ENCODE measurements at regions not wholly inside any gene's neighbourhood (a gene's known extent, or its start where the extent isn't known, plus 50 kb on each side); places are given as distances from the start of the nearest gene placed in this dataset.

GRCh38 chr3:26050776-26051175 is 260.9 kb downstream of the OXSM start:
- no peaks in the 10 kb centered on the region for H4K20me1 ChIP-seq
- H3K4me2 ChIP-seq: no peak overlapping the region
- H3K9ac ChIP-seq: no peak overlapping the region
- peaks cover 0 to 7% (median 2%) of the 10 kb centered on the region in 10 experiments; a peak in 6 of 20 replicates for H3K4me1 ChIP-seq
- no peak overlapping the region for H3K4me3 ChIP-seq
- TF ChIP-seq Cebpa-rat (IDR thresholded peaks at IDR 0.05): no peak
- no peak overlapping the region for H3K27ac ChIP-seq
- no peaks in the 10 kb centered on the region for H3K27me3 ChIP-seq
- peaks cover 0 to 29% (median 16%) of the 10 kb centered on the region in 11 experiments; a peak in 13 of 22 replicates for H3K9me3 ChIP-seq (replicated peaks in 1 of 11)
- H3K36me3 ChIP-seq: no peaks in the 10 kb centered on the region

GRCh38 chr3:26058901-26059321 is 269.0 kb downstream of the OXSM start:
- Histone ChIP-seq H3K4me2 (no peak overlapping the region), H3K27me3 (no peaks in the 10 kb centered on the region), H4K20me1 (no peaks in the 10 kb centered on the region), H3K9ac (no peak overlapping the region), H3K4me1 (peaks cover 0 to 7% (median 2%) of the 10 kb centered on the region in 10 experiments; a peak in 6 of 20 replicates), H3K27ac (no peak overlapping the region), H3K4me3 (no peak overlapping the region), H3K9me3 (replicated peaks in 1 of 11) (peaks cover 0 to 22% (median 9%) of the 10 kb centered on the region in 11 experiments; a peak in 9 of 22 replicates), H3K36me3 (no peaks in the 10 kb centered on the region)
- no peak for TF ChIP-seq Cebpa-rat (IDR thresholded peaks at IDR 0.05)

GRCh38 chr3:26061947-26062346 is 272.1 kb downstream of the OXSM start:
- H3K9ac ChIP-seq: no peak overlapping the region
- no peaks in the 10 kb centered on the region for H3K27me3 ChIP-seq
- H3K27ac ChIP-seq: no peak overlapping the region
- no peaks in the 10 kb centered on the region; a peak in 1 of 22 replicates for H3K36me3 ChIP-seq
- H4K20me1 ChIP-seq: no peaks in the 10 kb centered on the region
- TF ChIP-seq Cebpa-rat (IDR thresholded peaks at IDR 0.05): no peak
- H3K4me2 ChIP-seq: no peak overlapping the region
- H3K4me3 ChIP-seq: no peak overlapping the region
- no peaks in the 10 kb centered on the region for H3K4me1 ChIP-seq
- peaks cover 0 to 11% (median 0%) of the 10 kb centered on the region in 11 experiments; a peak in 4 of 22 replicates for H3K9me3 ChIP-seq (replicated peaks in 1 of 11)

GRCh38 chr3:26064297-26064696 is 274.4 kb downstream of the OXSM start:
- H3K4me1 ChIP-seq: no peaks in the 10 kb centered on the region
- peaks cover 0 to 10% (median 0%) of the 10 kb centered on the region in 11 experiments; a peak in 4 of 22 replicates for H3K9me3 ChIP-seq (replicated peaks in 1 of 11)
- H3K27ac ChIP-seq: no peak overlapping the region
- no peaks in the 10 kb centered on the region for H4K20me1 ChIP-seq
- no peaks in the 10 kb centered on the region; a peak in 1 of 22 replicates for H3K36me3 ChIP-seq
- no peak overlapping the region for H3K4me3 ChIP-seq
- H3K9ac ChIP-seq: no peak overlapping the region
- H3K4me2 ChIP-seq: no peak overlapping the region
- TF ChIP-seq Cebpa-rat (IDR thresholded peaks at IDR 0.05): no peak
- H3K27me3 ChIP-seq: no peaks in the 10 kb centered on the region

- H3K9ac ChIP-seq: no peak overlapping the region
- H3K27me3 ChIP-seq: no peaks in the 10 kb centered on the region
- H4K20me1 ChIP-seq: no peaks in the 10 kb centered on the region
- H3K27ac ChIP-seq: no peak overlapping the region
- peaks cover 0 to 9% (median 0%) of the 10 kb centered on the region in 11 experiments; a peak in 3 of 22 replicates for H3K9me3 ChIP-seq (replicated peaks in 1 of 11)
- no peak overlapping the region for H3K4me2 ChIP-seq
- no peak for TF ChIP-seq Cebpa-rat (IDR thresholded peaks at IDR 0.05)
- no peaks in the 10 kb centered on the region for H3K4me1 ChIP-seq
- H3K36me3 ChIP-seq: no peaks in the 10 kb centered on the region; a peak in 1 of 22 replicates
- H3K4me3 ChIP-seq: no peak overlapping the region
Measured at GRCh38 chr3:26068890-26069289, 279.0 kb downstream of the OXSM start.

- Histone ChIP-seq H3K4me3 (no peak overlapping the region), H3K4me1 (no peaks in the 10 kb centered on the region), H3K27me3 (no peaks in the 10 kb centered on the region), H3K9ac (no peak overlapping the region), H3K9me3 (replicated peaks in 1 of 11) (peaks cover 0 to 5% (median 0%) of the 10 kb centered on the region in 11 experiments; a peak in 3 of 22 replicates), H3K36me3 (no peaks in the 10 kb centered on the region; a peak in 1 of 22 replicates), H3K27ac (no peak overlapping the region), H4K20me1 (no peaks in the 10 kb centered on the region), H3K4me2 (no peak overlapping the region)
- no peak for TF ChIP-seq Cebpa-rat (IDR thresholded peaks at IDR 0.05)
Measured at GRCh38 chr3:26070854-26071253, 281.0 kb downstream of the OXSM start.

GRCh38 chr3:26074080-26074479 is 284.2 kb downstream of the OXSM start:
- TF ChIP-seq Cebpa-rat (IDR thresholded peaks at IDR 0.05): no peak
- Histone ChIP-seq H3K36me3 (no peaks in the 10 kb centered on the region), H3K27me3 (no peaks in the 10 kb centered on the region), H3K4me3 (no peak overlapping the region), H3K9me3 (replicated peaks in 1 of 11) (no peaks in the 10 kb centered on the region), H3K4me1 (no peaks in the 10 kb centered on the region), H3K4me2 (no peak overlapping the region), H3K27ac (no peak overlapping the region), H3K9ac (no peak overlapping the region), H4K20me1 (no peaks in the 10 kb centered on the region)

GRCh38 chr3:26078539-26078938 is 288.6 kb downstream of the OXSM start:
- Histone ChIP-seq H3K36me3 (no peaks in the 10 kb centered on the region), H3K4me3 (no peak overlapping the region), H3K27ac (no peak overlapping the region), H4K20me1 (no peaks in the 10 kb centered on the region), H3K4me1 (0 out of 20 replicates have a peak, but pooled peaks cover 0 to 4% (median 0%) of the 10 kb centered on the region in 10 experiments), H3K9ac (no peak overlapping the region), H3K27me3 (no peaks in the 10 kb centered on the region), H3K9me3 (replicated peaks in 1 of 11) (0 out of 22 replicates have a peak, but pooled peaks cover 0 to 5% (median 0%) of the 10 kb centered on the region in 11 experiments), H3K4me2 (no peak overlapping the region)
- no peak for TF ChIP-seq Cebpa-rat (IDR thresholded peaks at IDR 0.05)

GRCh38 chr3:26081166-26081565 is 291.3 kb downstream of the OXSM start:
- H3K9me3 ChIP-seq (replicated peaks in 1 of 11): peaks cover 1 to 15% (median 3%) of the 10 kb centered on the region in 11 experiments; a peak in 21 of 22 replicates
- no peak overlapping the region for H3K4me3 ChIP-seq
- TF ChIP-seq Cebpa-rat (IDR thresholded peaks at IDR 0.05): no peak

GRCh38 chr3:26081806-26082205 is 291.9 kb downstream of the OXSM start:
- no peak overlapping the region for H3K4me2 ChIP-seq

More at GRCh38 chr3:26081166-26081565, 291.3 kb downstream of the OXSM start:
- Histone ChIP-seq H3K9ac (no peak overlapping the region), H3K27me3 (no peaks in the 10 kb centered on the region), H3K4me1 (peaks cover 0 to 18% (median 10%) of the 10 kb centered on the region in 10 experiments; a peak in 12 of 20 replicates), H3K27ac (no peak overlapping the region), H4K20me1 (no peaks in the 10 kb centered on the region), H3K4me2 (no peak overlapping the region), H3K36me3 (no peaks in the 10 kb centered on the region)

More at GRCh38 chr3:26081806-26082205, 291.9 kb downstream of the OXSM start:
- peaks cover 0 to 18% (median 10%) of the 10 kb centered on the region in 10 experiments; a peak in 12 of 20 replicates for H3K4me1 ChIP-seq
- H3K4me3 ChIP-seq: no peak overlapping the region
- peaks cover 8 to 21% (median 9%) of the 10 kb centered on the region in 11 experiments for H3K9me3 ChIP-seq (replicated peaks in 1 of 11)
- peaks cover 0 to 2% (median 0%) of the 10 kb centered on the region in 11 experiments; a peak in 2 of 22 replicates for H3K36me3 ChIP-seq
- TF ChIP-seq Cebpa-rat (IDR thresholded peaks at IDR 0.05): no peak
- no peaks in the 10 kb centered on the region for H4K20me1 ChIP-seq
- H3K27me3 ChIP-seq: no peaks in the 10 kb centered on the region
- no peak overlapping the region for H3K27ac ChIP-seq
- no peak overlapping the region for H3K9ac ChIP-seq

Measured in BLaER1 treated with 17β-estradiol and CSF1 and Interleukin-3, amounts not matched to agents 10 nM and 100 nM (cell line).